Activated T-helper 1 cell treated with Interleukin-2 at 50 U/mL for 16 hours (primary cell): ENCODE measurements at regions not wholly inside any gene's neighbourhood (a gene's known extent, or its start where the extent isn't known, plus 50 kb on each side); places are given as distances from the start of the nearest gene placed in this dataset.

Source experiments
- DNase-seq: peaks from one replicate; pipeline ENCODE4 v3.0.0-alpha.2; 2020; ENCODE audit warnings: low read depth

DNA sequence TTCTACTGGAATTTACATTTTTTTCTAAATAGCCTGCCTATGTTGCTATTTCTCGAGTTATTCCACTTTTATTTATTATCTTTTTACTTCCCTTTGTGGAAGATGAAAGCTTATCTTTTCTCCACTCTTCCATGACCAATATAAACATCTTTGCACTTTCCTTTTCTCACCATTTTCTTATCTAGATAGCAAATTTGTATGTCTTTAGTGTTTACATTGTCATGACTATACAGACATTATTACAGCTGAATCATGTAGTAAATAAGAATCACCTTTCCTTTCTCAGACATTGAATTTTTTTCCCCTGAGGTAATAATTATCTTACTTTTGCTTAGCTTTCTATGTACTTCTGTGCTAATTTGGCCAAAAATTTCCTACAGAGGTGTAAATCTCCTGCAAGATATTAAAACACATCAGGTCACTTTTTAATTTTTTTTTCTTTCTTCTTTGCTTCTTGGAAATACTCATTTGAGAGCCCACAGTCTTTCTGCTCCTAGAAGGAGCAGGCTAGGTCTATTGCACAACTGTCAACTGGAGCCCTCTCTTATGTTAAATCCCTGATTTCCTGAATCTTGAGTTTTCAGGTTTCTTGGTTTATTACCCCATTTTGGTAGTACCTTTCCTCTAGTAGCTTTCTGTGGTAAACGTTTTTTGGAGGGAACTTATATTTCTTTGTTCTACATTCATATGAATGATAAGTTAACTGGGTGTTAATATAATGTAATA, 109.0 kb upstream of the ATP2B1 start:
- DNase-seq = no peak

DNA sequence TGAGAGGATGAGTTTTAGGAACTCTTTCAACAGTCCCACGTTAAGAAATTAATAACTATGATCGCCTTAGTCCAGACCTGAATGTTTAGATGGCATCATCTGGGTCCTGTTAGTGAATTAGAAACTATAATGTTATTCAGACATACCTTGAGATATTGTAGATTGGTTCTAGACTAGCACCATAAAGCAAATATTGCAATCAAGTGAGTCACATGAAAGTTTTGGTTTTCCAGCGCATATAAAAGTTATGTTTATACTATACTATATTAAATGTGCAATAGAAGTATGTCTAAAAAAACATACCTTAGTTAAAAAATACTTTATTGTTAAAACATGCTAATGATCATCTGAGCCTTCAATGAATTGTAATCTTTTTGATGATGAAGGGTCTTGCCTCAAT, 106.6 kb upstream of the ATP2B1 start:
- no peak for DNase-seq

DNA sequence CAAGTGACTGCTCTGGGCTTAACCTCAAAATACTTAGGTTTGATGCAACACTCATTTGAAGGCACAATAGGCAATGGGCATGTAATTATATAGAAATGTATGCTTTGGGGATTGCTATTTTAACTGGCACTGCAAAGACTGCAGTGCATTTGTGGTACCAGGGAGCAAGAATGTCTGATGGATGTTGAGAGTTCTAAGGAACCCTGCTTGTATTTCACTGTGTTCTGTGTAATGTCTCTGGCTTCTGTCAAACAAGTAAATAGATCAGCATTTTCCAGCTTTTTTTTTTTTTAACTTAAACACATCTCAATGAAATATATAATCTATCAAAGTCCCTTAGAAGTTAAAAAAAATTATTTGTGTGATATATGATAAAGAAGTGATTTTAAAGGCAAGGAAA, 94.8 kb upstream of the ATP2B1 start:
- DNase-seq = no peak

DNA sequence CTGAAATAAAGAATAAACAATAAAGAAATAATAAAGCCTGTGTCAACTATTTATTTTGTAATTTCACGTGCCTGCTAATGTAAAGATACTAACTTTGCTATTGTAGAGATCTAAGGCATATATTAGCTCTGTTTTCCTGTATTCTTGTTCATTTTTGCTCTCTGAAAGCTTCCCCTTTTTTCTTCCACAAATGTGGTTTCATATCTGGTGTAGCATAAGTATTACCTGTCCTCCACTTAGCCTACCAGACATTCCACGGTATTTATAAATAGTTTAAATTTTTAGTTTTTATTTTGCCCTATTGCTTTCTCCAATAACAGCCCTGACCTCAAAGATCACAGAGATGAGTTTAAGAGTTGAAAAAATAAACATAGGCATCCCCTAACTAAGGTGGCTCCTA, 92.6 kb upstream of the ATP2B1 start:
- DNase-seq = no peak

DNA sequence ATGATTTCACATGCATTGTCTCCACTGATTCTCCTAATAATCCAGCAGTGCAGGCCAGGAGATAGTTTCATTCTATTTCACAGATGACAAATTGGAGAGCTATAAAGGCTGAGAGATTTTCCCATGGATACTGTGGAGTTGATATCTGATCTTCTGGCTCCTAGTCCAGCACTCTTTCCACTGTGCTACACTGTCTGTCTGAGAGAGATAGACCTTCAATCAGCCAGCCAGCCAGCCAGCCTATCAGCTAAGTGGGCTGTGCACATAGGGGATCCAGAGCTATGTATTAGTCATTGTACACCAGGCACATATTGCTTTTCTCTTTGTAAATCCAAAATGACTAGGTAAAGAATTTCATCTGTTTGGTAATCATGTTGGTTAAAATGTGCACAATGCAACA, 91.8 kb upstream of the ATP2B1 start:
- DNase-seq = no peak

DNA sequence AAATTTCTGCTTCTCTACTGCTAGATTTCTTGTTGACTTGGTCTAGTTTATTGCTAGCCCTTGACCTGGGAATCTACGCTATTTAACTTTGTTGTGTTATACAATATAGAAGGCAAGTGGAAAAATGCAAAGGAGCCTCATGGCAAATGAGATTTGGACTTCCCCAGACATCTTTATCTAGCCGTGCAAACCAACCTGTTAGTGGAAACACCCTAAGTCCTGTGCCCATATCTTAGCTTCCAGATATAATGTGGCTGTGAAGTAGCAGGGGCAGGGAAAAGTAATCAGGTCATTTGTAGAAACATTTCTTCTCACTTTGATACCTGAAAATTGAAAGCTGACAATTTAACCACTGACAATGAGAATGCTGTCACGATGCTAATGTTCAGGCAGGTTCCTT, 90.7 kb upstream of the ATP2B1 start:
- no peak for DNase-seq

DNA sequence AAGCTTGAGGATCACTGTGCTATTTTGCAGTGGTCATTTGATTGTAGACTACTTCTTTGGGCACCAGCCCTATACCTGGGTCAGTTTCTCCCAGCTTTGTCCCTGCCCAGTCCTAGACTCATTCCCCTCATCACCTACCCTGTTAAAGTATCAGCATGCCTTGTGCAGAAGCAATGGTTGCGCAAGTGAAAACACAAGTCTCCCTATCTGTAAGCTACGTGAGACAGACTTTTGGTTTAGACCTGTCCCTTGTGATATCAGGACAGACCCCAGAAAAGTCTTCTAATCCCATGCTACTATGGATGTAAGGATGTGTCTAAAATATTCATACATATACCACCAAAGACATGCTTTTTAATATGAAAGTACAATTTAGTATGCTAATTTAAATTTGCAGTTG, 88.8 kb upstream of the ATP2B1 start:
- DNase-seq = no peak

GRCh38 chr12:89796798-89797382, 88.3 kb upstream of the ATP2B1 start:
- no peak for DNase-seq

- DNase-seq = no peak
These were observed 85.3 kb upstream of the ATP2B1 start for GRCh38 chr12:89793946-89794345.

GRCh38 chr12:89791286-89791685, 82.6 kb upstream of the ATP2B1 start:
- DNase-seq = no peak

- no peak for DNase-seq
These were observed 81.2 kb upstream of the ATP2B1 start for GRCh38 chr12:89789862-89790261.

GRCh38 chr12:89787763-89788162, 79.1 kb upstream of the ATP2B1 start:
- DNase-seq = no peak

- DNase-seq = no peak
These were observed 77.7 kb upstream of the ATP2B1 start for GRCh38 chr12:89786177-89786810.

DNA sequence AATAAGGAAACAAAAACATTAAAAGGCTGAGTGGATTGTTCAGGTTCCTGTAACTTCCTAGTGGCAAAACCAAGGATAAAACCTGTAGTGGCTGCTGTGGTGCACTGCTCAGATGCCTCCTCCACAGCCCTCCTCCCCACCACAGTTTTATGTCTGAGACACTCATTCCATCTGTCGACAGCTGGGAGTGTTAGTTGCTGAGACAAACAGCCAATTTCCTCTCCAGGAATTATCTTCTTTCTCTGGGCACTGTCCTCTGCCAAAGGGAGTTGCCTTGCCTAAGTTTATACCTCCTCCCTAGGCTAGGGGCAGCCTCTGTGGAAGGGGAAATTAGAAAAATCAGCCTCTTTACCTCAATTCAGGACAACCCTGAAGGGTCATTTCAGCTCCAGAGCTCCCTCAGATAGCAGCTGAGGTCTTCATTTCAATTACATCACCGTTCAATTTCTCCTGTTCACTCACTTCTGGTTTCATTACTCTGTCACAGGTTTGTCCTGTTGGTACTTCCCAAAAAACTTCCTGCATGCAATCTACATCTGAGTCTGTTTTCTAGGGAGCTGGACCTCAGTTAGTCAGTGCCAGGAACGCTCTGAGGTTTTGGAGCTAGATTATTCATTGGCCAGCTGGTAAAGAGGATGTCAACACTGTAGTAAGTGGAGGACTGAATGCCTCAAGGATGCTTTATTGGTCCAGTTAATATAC, 74.9 kb upstream of the ATP2B1 start:
- no peak for DNase-seq

GRCh38 chr12:89782807-89783206, 74.2 kb upstream of the ATP2B1 start:
- DNase-seq = no peak

- no peak for DNase-seq
These were observed 73.4 kb upstream of the ATP2B1 start for GRCh38 chr12:89781946-89782550.

DNA sequence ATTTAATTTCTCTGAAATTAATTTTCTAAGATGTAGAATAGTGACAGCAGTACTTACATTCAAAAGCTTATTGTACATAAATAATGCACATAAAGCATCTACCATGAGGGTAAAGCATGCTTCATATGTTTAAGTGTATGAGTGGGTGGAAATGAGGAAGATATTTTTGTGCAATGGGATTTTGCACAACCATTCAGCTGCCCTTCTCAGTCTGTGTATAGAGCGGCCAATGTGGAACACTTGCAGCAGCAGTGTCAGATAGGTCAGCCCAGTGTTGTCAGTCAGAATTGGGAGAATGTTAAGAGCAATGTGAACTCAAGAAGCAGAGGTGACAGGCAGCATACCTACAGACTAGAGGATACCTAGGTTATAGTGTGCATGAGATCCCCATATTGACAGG, 72.5 kb upstream of the ATP2B1 start:
- DNase-seq = no peak

- no peak for DNase-seq
These were observed 70.5 kb upstream of the ATP2B1 start for GRCh38 chr12:89779090-89779489.

GRCh38 chr12:89777733-89778379, 69.2 kb upstream of the ATP2B1 start:
- no peak for DNase-seq

DNA sequence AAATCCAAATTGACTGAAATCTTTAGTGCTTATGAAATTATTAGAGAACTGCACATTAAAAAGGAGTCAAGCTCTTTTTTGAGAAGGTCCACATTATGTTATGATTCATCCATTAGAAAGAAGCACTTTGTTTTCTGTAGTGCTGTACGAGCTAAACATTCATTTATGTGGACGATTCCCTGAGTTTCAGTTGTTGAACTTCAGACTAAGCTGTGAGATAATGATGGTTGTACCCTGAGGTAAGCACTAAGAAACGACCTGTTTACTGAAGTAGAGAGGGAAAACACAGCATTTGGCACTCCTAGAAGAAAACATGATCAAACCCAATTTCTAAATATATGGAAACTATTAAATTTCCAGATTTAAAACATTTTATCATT, 67.3 kb upstream of the ATP2B1 start:
- no peak for DNase-seq

DNA sequence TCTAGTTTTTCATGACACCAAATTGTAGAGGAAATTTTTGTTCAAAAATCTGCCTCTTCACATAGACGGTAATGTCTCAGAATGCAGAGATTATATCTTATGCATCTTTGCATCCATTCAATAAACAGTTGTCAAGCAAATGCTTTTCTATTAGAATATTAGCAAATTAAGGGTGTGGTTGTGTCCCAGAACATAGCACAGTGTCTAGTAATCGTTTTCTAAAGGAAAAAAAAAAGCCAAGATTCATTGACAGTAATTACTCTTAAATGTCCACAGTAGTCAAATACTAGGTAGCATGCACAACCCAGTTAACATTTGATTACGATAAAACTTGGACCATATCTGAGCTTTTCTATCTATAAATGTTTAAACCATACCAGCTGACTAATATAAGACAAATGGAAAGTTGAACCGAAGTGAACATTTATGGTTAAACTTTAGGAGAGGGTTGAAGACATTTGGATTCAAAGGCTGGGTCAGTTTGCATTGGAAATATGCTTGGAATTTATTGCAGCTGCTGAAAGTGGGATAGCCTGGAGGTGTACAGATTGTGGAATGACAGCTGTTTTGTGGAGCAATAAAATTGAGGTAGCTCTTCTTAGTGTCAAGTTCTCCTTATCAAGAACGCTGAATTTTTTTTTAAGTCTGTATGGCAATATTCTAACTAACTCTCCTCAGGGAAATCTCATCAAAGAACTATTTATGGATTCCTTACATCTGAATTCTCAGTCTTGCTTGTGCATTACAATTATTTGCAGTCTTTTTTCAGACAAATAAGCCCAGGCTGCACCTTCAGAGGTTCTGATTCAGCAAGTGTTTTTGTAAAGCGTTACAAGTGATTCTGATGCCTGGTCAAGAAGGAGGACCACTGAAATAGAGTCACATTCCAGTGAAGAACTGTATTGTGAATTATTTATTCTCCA, 66.7 kb upstream of the ATP2B1 start:
- DNase-seq = no peak
